ENCODE measurements at regions not wholly inside any gene's neighbourhood (a gene's known extent, or its start where the extent isn't known, plus 50 kb on each side); places are given as distances from the start of the nearest gene placed in this dataset.

DNA sequence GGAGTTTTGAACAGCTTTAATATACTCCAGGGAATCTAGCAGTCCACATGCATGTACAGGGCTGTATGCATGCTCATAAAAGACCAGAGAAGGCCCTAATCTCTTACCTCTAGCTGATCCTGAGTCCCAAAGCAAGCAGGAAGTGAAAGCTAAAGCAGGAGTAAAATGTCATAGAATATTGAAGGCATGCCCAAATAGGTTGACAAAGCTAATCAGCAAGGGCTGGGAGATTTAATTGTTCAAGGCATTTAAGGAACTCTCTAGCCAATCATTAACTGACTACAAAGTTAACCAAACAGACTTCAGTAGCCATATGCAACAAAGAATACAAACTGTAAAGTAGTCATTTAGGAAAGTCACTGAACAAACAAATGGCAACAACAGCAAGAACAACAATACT, 85.8 kb upstream of the KBTBD8 start:
- H3K27me3 ChIP-seq: no peaks in the 10 kb centered on the region
- FAIRE-seq (no peak), DNase-seq (no peak), ATAC-seq (no peak)
- TF ChIP-seq CTCF (IDR thresholded peaks at IDR 0.05): no peak
- intact Hi-C loops (cut with DNase I): no loop called here
- H3K36me3 ChIP-seq: no peaks in the 10 kb centered on the region
- H3K4me1 ChIP-seq: no peaks in the 10 kb centered on the region
- H3K4me3 ChIP-seq: no peak overlapping the region
- no peak overlapping the region for H3K27ac ChIP-seq
- H3K9me3 ChIP-seq: no peaks in the 10 kb centered on the region

DNA sequence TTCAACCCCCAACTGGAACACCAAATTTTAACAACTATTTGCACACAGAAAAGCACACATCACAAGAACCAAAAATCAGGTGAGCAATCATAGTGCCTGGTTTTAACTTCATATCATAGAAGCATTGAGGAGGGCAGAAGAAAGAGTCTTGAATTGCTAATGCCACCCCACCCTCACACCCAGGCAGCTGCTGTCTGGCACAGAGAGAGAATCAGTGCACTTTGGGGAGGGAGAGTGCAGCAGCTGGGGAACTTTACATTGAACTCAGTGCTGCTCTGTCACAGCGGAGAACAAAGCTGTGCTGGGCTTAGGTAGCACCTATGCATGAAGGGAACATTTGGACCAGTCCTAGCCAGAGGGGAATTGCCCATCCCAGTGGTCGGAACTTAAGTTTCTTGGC, 76.0 kb upstream of the KBTBD8 start:
- FAIRE-seq (no peak), DNase-seq (no peak), ATAC-seq (no peak)
- Histone ChIP-seq H3K27me3 (no peaks in the 10 kb centered on the region), H3K27ac (no peak overlapping the region), H3K4me1 (no peaks in the 10 kb centered on the region), H3K9me3 (no peaks in the 10 kb centered on the region), H3K36me3 (no peaks in the 10 kb centered on the region), H3K4me3 (no peak overlapping the region)
- 83 to 89% methylated on average over 2 of the region's 2 CpGs for WGBS, 2 donors
- intact Hi-C loops (cut with DNase I): no loop called here
- no peak for TF ChIP-seq CTCF (IDR thresholded peaks at IDR 0.05)

- H3K4me1 ChIP-seq: no peaks in the 10 kb centered on the region
- ATAC-seq (no peak), DNase-seq (no peak), FAIRE-seq (no peak)
- no peak overlapping the region for H3K27ac ChIP-seq
- TF ChIP-seq CTCF (IDR thresholded peaks at IDR 0.05): no peak
- intact Hi-C loops (cut with DNase I): no loop called here
- no peak overlapping the region for H3K4me3 ChIP-seq
- no peaks in the 10 kb centered on the region for H3K9me3 ChIP-seq
- H3K27me3 ChIP-seq: no peaks in the 10 kb centered on the region
- H3K36me3 ChIP-seq: no peaks in the 10 kb centered on the region
These were observed 74.1 kb upstream of the KBTBD8 start for GRCh38 chr3:66923969-66924368.

- no peak for TF ChIP-seq CTCF (IDR thresholded peaks at IDR 0.05)
- Histone ChIP-seq H3K27me3 (no peaks in the 10 kb centered on the region), H3K9me3 (no peaks in the 10 kb centered on the region), H3K27ac (no peak overlapping the region), H3K36me3 (no peaks in the 10 kb centered on the region), H3K4me3 (no peak overlapping the region), H3K4me1 (no peaks in the 10 kb centered on the region)
- FAIRE-seq (no peak), ATAC-seq (no peak), DNase-seq (no peak)
- 63 to 73% methylated on average over 2 of the region's 2 CpGs for WGBS, 2 donors
- intact Hi-C loops (cut with DNase I): no loop called here
These were observed 69.9 kb upstream of the KBTBD8 start for GRCh38 chr3:66928252-66928651.

DNA sequence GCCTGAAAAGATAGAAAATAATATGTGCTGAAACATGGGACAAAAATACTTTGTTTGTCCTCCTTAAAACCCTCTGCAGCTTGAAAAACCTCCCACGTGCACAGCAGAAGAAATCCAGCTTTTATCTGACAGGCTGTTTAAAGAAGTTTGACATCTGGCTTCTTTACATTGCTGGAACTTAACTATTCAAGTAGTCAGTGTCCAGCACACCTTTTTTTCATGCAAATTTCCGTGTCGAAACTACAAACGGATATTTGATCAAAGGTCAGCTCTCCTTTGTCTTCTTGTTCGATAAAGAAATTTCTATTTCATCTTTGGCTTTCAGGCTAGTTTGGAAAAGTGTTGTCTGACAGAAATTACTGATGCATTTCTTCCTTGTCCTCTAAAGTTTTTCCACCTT, 66.8 kb upstream of the KBTBD8 start:
- no peaks in the 10 kb centered on the region for H3K27me3 ChIP-seq
- intact Hi-C loops (cut with DNase I): no loop called here
- H3K4me1 ChIP-seq: no peaks in the 10 kb centered on the region
- no peaks in the 10 kb centered on the region for H3K36me3 ChIP-seq
- ATAC-seq (no peak), FAIRE-seq (peak; percentile 32), DNase-seq (no peak)
- H3K4me3 ChIP-seq: no peak overlapping the region
- no peak for TF ChIP-seq CTCF (IDR thresholded peaks at IDR 0.05)
- no peaks in the 10 kb centered on the region for H3K9me3 ChIP-seq
- 13 to 16% methylated on average over 5 of the region's 5 CpGs for WGBS, 2 donors
- H3K27ac ChIP-seq: no peak overlapping the region
